Transverse colon (tissue), 4 donors: ENCODE measurements at regions not wholly inside any gene's neighbourhood (a gene's known extent, or its start where the extent isn't known, plus 50 kb on each side); places are given as distances from the start of the nearest gene placed in this dataset.

Experiments used
- CTCF ChIP-seq, 5 experiments: fragments of 200-600 bp in 3 of 5; fragments of 450-650 bp in 2 of 5; sonication (generic) in 3 of 5; IDR thresholded peaks; 1 replicate in 2 of 5; 2 replicates in 3 of 5; pipeline ENCODE4 v1.5.1; 2016 to 2017; ENCODE audit warnings: antibody characterized with exemption in 5 of 5, inconsistent platforms in 3 of 5, mild to moderate bottlenecking in 2 of 5, moderate library complexity in 1 of 5
- EP300 ChIP-seq: sonication (generic); formaldehyde crosslinking; IDR thresholded peaks from one replicate; pipeline ENCODE4 v1.6.1; 2017; ENCODE audit warnings: antibody characterized with exemption, low read depth
- POLR2A ChIP-seq: fragments of 450-650 bp; IDR thresholded peaks from one replicate; pipeline ENCODE4 v1.6.1; 2016; ENCODE audit warnings: antibody characterized with exemption, mild to moderate bottlenecking, moderate library complexity
- POLR2AphosphoS5 ChIP-seq, 3 donors: sonication (generic); formaldehyde crosslinking; IDR thresholded peaks; one replicate each; pipeline ENCODE4 v1.6.1; 2016; ENCODE audit warnings: antibody characterized with exemption in 3 of 3

GRCh38 chrX:5681159-5681558, 547.5 kb downstream of the NLGN4X start:
- TF ChIP-seq CTCF (IDR thresholded peaks at IDR 0.05): no peak
- no peak for TF ChIP-seq POLR2A
- TF ChIP-seq POLR2AphosphoS5 (IDR thresholded peaks at IDR 0.05): no peak
- TF ChIP-seq EP300: no peak
